ENCODE measurements at regions not wholly inside any gene's neighbourhood (a gene's known extent, or its start where the extent isn't known, plus 50 kb on each side); places are given as distances from the start of the nearest gene placed in this dataset.

GRCh38 chr1:98467122-98467521, 194.4 kb upstream of the SNX7 start:
- H3F3A ChIP-seq (replicated peaks; ENCODE audit: insufficient read depth), result no peaks in the 10 kb centered on the region
- DNase-seq, result no peak
- H3K9me3 ChIP-seq, result no peaks in the 10 kb centered on the region
- no peaks in the 10 kb centered on the region for H3K36me3 ChIP-seq (replicated peaks in 1 of 2; ENCODE audit: control insufficient read depth in 1 of 2, insufficient read depth in 2 of 2, low read length in 1 of 2)
- ChIA-PET POLR2A (interaction anchor here (0.8 to 1.2 kb wide), 3 partner anchors 15 to 419 kb away, joined by 3 to 5 read pairs (median 4); no protein-coding TSS in a partner anchor), CTCF (interaction anchor here (0.7 to 4.3 kb wide), 20 partner anchors 10 to 1387 kb away, joined by 3 to 53 read pairs (median 6); no protein-coding TSS in a partner anchor)
- no peak overlapping the region for H3K4me2 ChIP-seq
- peaks cover 6 to 15% of the 10 kb centered on the region in 2 experiments; a peak in 3 of 4 replicates for H3K4me1 ChIP-seq (ENCODE audit: control insufficient read depth in 1 of 2, insufficient read depth in 2 of 2, low read depth in 1 of 2, low read length in 1 of 2)
- no peaks in the 10 kb centered on the region for H3K27me3 ChIP-seq (ENCODE audit: insufficient read depth)
- H3K9ac ChIP-seq, result peak overlapping the region; percentile 32; the same call in 1 of the 2 replicates
- no peaks in the 10 kb centered on the region for H3K9me2 ChIP-seq
- H3K27ac ChIP-seq (ENCODE audit: low read depth in 2 of 2, low read length in 1 of 2), result peak overlapping the region in 1 of 2 experiments; percentile 82; a peak in 2 of 4 replicates
- no peaks in the 10 kb centered on the region for H3K79me2 ChIP-seq (ENCODE audit: insufficient read depth)
- H3K4me3 ChIP-seq (ENCODE audit: low read depth in 2 of 2, low read length in 1 of 2), result no peak overlapping the region
- H2AFZ ChIP-seq (ENCODE audit: low read depth), result peak overlapping the region; percentile 94
- no peak for TF ChIP-seq YY1 (IDR thresholded peaks at IDR 0.05; ENCODE audit: low read depth)
- no peak; the same call in 1 of the 2 replicates for TF ChIP-seq SMC3 (IDR thresholded peaks at IDR 0.05; ENCODE audit: low read depth, low read length)
- TF ChIP-seq FOXM1 (IDR thresholded peaks at IDR 0.05; ENCODE audit: low read depth), result no peak
- no peak for TF ChIP-seq NFIC (IDR thresholded peaks at IDR 0.05; ENCODE audit: borderline replicate concordance)
- TF ChIP-seq CTCF (IDR thresholded peaks at IDR 0.05), result no peak
- no peak for TF ChIP-seq SIN3A (IDR thresholded peaks at IDR 0.05; ENCODE audit: borderline replicate concordance, low read depth, low read length)
- no peak for TF ChIP-seq RFX5 (IDR thresholded peaks at IDR 0.05; ENCODE audit: low read length)
- no peak for TF ChIP-seq USF2 (IDR thresholded peaks at IDR 0.05; ENCODE audit: borderline replicate concordance, low read depth, low read length)
- no peak for TF ChIP-seq FOXJ3 (CRISPR knock-in tag; IDR thresholded peaks at IDR 0.05)
- TF ChIP-seq, protein P1, sequence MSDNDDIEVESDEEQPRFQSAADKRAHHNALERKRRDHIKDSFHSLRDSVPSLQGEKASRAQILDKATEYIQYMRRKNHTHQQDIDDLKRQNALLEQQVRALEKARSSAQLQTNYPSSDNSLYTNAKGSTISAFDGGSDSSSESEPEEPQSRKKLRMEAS (IDR thresholded peaks at IDR 0.05; ENCODE audit: low read depth), result no peak
- no peak for TF ChIP-seq NRF1 (IDR thresholded peaks at IDR 0.05; ENCODE audit: low read depth, low read length)
- no peaks in the 10 kb centered on the region for H4K20me1 ChIP-seq (ENCODE audit: insufficient read depth)

DNA sequence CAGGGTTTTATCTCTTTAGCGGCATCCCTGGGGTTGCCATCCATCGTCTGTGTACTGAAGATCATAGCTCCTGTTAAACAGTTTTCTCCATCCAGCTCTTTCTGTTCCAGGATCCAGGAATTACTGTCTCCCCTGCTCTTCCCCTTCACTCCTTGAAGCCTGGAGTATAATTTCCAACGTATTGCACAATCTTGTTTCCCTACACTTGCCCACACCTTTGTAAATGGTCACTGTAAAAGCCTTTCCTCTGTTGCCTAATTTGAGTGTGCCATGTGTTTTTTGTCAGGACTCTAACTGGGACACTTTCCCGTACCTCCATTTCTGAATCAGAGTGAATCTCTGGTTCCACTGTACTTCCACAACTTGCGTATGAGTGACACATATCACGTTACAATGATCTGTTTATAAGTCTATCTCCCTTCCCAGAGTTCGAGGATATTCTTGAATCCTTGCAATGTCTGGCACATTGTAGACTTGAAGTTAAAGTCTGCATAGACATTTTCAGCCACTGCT, 199.6 kb upstream of the SNX7 start:
- whole genome bisulfite sequencing (ENCODE audit: low lambda C conversion rate), result 95% methylated on average over 7 of the region's 7 CpGs
- ChIA-PET CTCF (no interaction called here), POLR2A (no interaction called here)
- Histone ChIP-seq H3K9ac (no peak overlapping the region), H3K9me3 (no peaks in the 10 kb centered on the region), H3F3A (replicated peaks; ENCODE audit: insufficient read depth) (no peaks in the 10 kb centered on the region), H3K79me2 (ENCODE audit: insufficient read depth) (no peaks in the 10 kb centered on the region), H3K36me3 (replicated peaks in 1 of 2; ENCODE audit: control insufficient read depth in 1 of 2, insufficient read depth in 2 of 2, low read length in 1 of 2) (no peaks in the 10 kb centered on the region), H3K4me3 (ENCODE audit: low read depth in 2 of 2, low read length in 1 of 2) (no peak overlapping the region), H3K4me1 (ENCODE audit: control insufficient read depth in 1 of 2, insufficient read depth in 2 of 2, low read depth in 1 of 2, low read length in 1 of 2) (peaks cover 0 to under 1% of the 10 kb centered on the region in 2 experiments; a peak in 1 of 4 replicates), H3K4me2 (no peak overlapping the region), H3K27ac (ENCODE audit: low read depth in 2 of 2, low read length in 1 of 2) (no peak overlapping the region), H3K9me2 (no peaks in the 10 kb centered on the region), H4K20me1 (ENCODE audit: insufficient read depth) (no peaks in the 10 kb centered on the region), H3K27me3 (ENCODE audit: insufficient read depth) (no peaks in the 10 kb centered on the region), H2AFZ (ENCODE audit: low read depth) (no peak overlapping the region)
- no peak for DNase-seq
- TF ChIP-seq, protein P1 (IDR thresholded peaks at IDR 0.05; ENCODE audit: low read depth), result no peak
- TF ChIP-seq EP300 (IDR thresholded peaks at IDR 0.05; ENCODE audit: borderline replicate concordance in 1 of 2, low read depth in 1 of 2, low read length in 1 of 2), result no peak
- TF ChIP-seq RAD21 (IDR thresholded peaks at IDR 0.05; ENCODE audit: low read length), result no peak
- no peak for TF ChIP-seq IRF3 (IDR thresholded peaks at IDR 0.05; ENCODE audit: low read depth, low read length)
- TF ChIP-seq SMC3 (IDR thresholded peaks at IDR 0.05; ENCODE audit: low read depth, low read length), result no peak
- TF ChIP-seq, protein P2, sequence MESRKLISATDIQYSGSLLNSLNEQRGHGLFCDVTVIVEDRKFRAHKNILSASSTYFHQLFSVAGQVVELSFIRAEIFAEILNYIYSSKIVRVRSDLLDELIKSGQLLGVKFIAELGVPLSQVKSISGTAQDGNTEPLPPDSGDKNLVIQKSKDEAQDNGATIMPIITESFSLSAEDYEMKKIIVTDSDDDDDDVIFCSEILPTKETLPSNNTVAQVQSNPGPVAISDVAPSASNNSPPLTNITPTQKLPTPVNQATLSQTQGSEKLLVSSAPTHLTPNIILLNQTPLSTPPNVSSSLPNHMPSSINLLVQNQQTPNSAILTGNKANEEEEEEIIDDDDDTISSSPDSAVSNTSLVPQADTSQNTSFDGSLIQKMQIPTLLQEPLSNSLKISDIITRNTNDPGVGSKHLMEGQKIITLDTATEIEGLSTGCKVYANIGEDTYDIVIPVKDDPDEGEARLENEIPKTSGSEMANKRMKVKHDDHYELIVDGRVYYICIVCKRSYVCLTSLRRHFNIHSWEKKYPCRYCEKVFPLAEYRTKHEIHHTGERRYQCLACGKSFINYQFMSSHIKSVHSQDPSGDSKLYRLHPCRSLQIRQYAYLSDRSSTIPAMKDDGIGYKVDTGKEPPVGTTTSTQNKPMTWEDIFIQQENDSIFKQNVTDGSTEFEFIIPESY (IDR thresholded peaks at IDR 0.05; ENCODE audit: borderline replicate concordance, low read depth), result no peak
- TF ChIP-seq PBX3 (IDR thresholded peaks at IDR 0.05), result no peak
- no peak for TF ChIP-seq CTCF (IDR thresholded peaks at IDR 0.05)
